Liver (tissue), 8 donors: ENCODE measurements at regions not wholly inside any gene's neighbourhood (a gene's known extent, or its start where the extent isn't known, plus 50 kb on each side); places are given as distances from the start of the nearest gene placed in this dataset.

Experiments
- DNase-seq: peaks from one replicate; pipeline ENCODE4 v3.0.0-alpha.2; 2017; ENCODE audit warnings: low spot score
- H3K27ac ChIP-seq, 2 donors: one replicate each; pipeline ENCODE4 v1.7.0; 2013; ENCODE audit warnings: inconsistent platforms in 2 of 2, low read length in 2 of 2, control low read depth in 1 of 2, low read depth in 1 of 2, mild to moderate bottlenecking in 1 of 2
- H3K27me3 ChIP-seq, 4 donors: one replicate each; pipeline versions ENCODE4 v1.6.1 to v1.7.0; 2013; ENCODE audit warnings: low read length in 3 of 4, inconsistent platforms in 1 of 4, mild to moderate bottlenecking in 1 of 4, moderate library complexity in 1 of 4; ENCODE audit not compliant: control insufficient read depth in 4 of 4, insufficient read depth in 4 of 4
- H3K36me3 ChIP-seq, 4 donors: one replicate each; pipeline versions ENCODE4 v1.6.1 to v1.7.0; 2013; ENCODE audit warnings: low read length in 3 of 4, mild to moderate bottlenecking in 3 of 4, low read depth in 1 of 4, moderate library complexity in 1 of 4; ENCODE audit not compliant: control insufficient read depth in 4 of 4, insufficient read depth in 3 of 4
- H3K4me1 ChIP-seq, 4 donors: one replicate each; pipeline versions ENCODE4 v1.6.1 to v1.7.0; 2013; ENCODE audit warnings: low read length in 3 of 4, mild to moderate bottlenecking in 3 of 4, moderate library complexity in 1 of 4; ENCODE audit not compliant: control insufficient read depth in 4 of 4, insufficient read depth in 4 of 4
- H3K4me3 ChIP-seq, 3 donors: one replicate each; pipeline versions ENCODE4 v1.6.1 to v1.7.0; 2013; ENCODE audit warnings: low read length in 3 of 3, control low read depth in 1 of 3, low read depth in 1 of 3, mild to moderate bottlenecking in 1 of 3
- H3K9ac ChIP-seq, 2 donors: one replicate each; pipeline ENCODE4 v1.7.0; 2013; ENCODE audit warnings: low read length in 2 of 2, mild to moderate bottlenecking in 2 of 2, moderate library complexity in 2 of 2, control low read depth in 1 of 2, low read depth in 1 of 2
- H3K9me3 ChIP-seq, 4 donors: one replicate each; pipeline versions ENCODE4 v1.6.1 to v1.7.0; 2013; ENCODE audit warnings: low read length in 3 of 4; ENCODE audit not compliant: control insufficient read depth in 4 of 4
- CTCF ChIP-seq: fragments of 150-350 bp; IDR thresholded peaks from 2 replicates; pipeline ENCODE4 v1.5.1; 2017; ENCODE audit warnings: improper control_type of control experiment, low read depth, low read length; ENCODE audit not compliant: missing input control
- EGR1 ChIP-seq, 2 donors: IDR thresholded peaks; 2 replicates each; pipeline ENCODE4 v1.6.1; 2016 to 2018; ENCODE audit warnings: antibody characterized with exemption in 2 of 2, low read depth in 2 of 2
- FOXA1 ChIP-seq: IDR thresholded peaks from 2 replicates; pipeline ENCODE4 v1.6.1; 2016; ENCODE audit warnings: antibody characterized with exemption
- FOXA2 ChIP-seq: IDR thresholded peaks from 2 replicates; pipeline ENCODE4 v1.6.1; 2016; ENCODE audit warnings: antibody characterized with exemption
- HNF4A ChIP-seq, 2 donors: conservative IDR thresholded peaks; 2 replicates each; pipeline ENCODE4 v1.6.1; 2016; ENCODE audit warnings: antibody characterized with exemption in 2 of 2, mild to moderate bottlenecking in 2 of 2
- JUND ChIP-seq, 2 donors: IDR thresholded peaks; 2 replicates each; pipeline ENCODE4 v1.6.1; 2016; ENCODE audit warnings: antibody characterized with exemption in 2 of 2
- NR2F2 ChIP-seq: IDR thresholded peaks from 2 replicates; pipeline ENCODE4 v1.6.1; 2016; ENCODE audit warnings: antibody characterized with exemption
- RAD21 ChIP-seq, 2 donors: IDR thresholded peaks; 2 replicates each; pipeline ENCODE4 v1.6.1; 2016; ENCODE audit warnings: antibody characterized with exemption in 2 of 2, mild to moderate bottlenecking in 2 of 2
- RXRA ChIP-seq, 2 donors: IDR thresholded peaks; 2 replicates each; pipeline ENCODE4 v1.6.1; 2017 to 2018; ENCODE audit warnings: antibody characterized with exemption in 2 of 2, mild to moderate bottlenecking in 1 of 2
- TAF1 ChIP-seq: conservative IDR thresholded peaks from 2 replicates; pipeline ENCODE4 v1.6.1; 2016; ENCODE audit warnings: antibody characterized with exemption, mild to moderate bottlenecking
- YY1 ChIP-seq: IDR thresholded peaks from 2 replicates; pipeline ENCODE4 v1.6.1; 2016; ENCODE audit warnings: antibody characterized with exemption, mild to moderate bottlenecking
- ZBTB33 ChIP-seq: IDR thresholded peaks from 2 replicates; pipeline ENCODE4 v1.6.1; 2016; ENCODE audit warnings: antibody characterized with exemption
- WGBS: extraction: QIAGEN DNeasy Blood & Tissue Kit; methylation state at CpG from one replicate; pipeline ENCODE4 v1.1.7; 2013; 5-methylcytosine and 5-hydroxymethylcytosine counted together
- TF ChIP-seq, protein P1 (sequence below): IDR thresholded peaks from 2 replicates; pipeline ENCODE4 v1.6.1; 2016; ENCODE audit warnings: antibody characterized with exemption
- donor health status: healthy.
- donor health status: healthy.
- donor health status: healthy.
- donor health status: healthy.
- donor health status: healthy.

GRCh38 chr9:107153336-107153735, 129.7 kb upstream of the RAD23B start:
- H3K4me3 ChIP-seq: no peak overlapping the region
- TF ChIP-seq TAF1: no peak
- TF ChIP-seq JUND (IDR thresholded peaks at IDR 0.05): no peak
- no peak for TF ChIP-seq EGR1 (IDR thresholded peaks at IDR 0.05; ENCODE audit: low read depth in 2 of 2)
- no peak for TF ChIP-seq CTCF
- no peaks in the 10 kb centered on the region for H3K4me1 ChIP-seq
- no peak for DNase-seq
- 91% methylated on average over 3 of the region's 3 CpGs for WGBS
- no peaks in the 10 kb centered on the region for H3K36me3 ChIP-seq
- H3K9ac ChIP-seq: no peak overlapping the region
- H3K9me3 ChIP-seq: no peaks in the 10 kb centered on the region
- no peak overlapping the region for H3K27ac ChIP-seq
- no peaks in the 10 kb centered on the region for H3K27me3 ChIP-seq

DNA sequence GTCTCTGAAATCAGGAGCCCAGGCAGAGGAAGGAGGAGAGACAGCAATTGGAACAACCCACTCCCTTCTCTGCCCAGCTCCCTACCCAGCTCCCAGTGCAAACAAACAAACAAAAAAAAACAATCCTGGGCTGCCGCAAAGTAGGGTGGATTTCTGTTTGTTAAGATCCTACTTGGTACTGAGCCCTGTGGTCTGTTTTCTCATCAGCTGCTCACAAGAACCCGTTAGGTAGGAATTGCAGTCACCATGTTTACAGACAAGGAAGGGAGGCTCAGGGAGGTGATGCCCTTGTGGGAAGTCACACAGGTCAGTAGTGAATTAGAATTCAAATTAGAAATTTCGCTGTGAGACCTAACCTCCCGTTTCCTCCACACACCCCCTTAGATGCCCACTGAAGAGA, 128.8 kb upstream of the RAD23B start:
- Histone ChIP-seq H3K9ac (no peak overlapping the region), H3K27ac (no peak overlapping the region), H3K36me3 (no peaks in the 10 kb centered on the region), H3K9me3 (no peaks in the 10 kb centered on the region), H3K4me3 (no peak overlapping the region), H3K27me3 (no peaks in the 10 kb centered on the region), H3K4me1 (no peaks in the 10 kb centered on the region)
- TF ChIP-seq HNF4A (conservative IDR thresholded peaks at IDR 0.05) (no peak), RXRA (IDR thresholded peaks at IDR 0.05) (no peak), YY1 (no peak), CTCF (no peak), FOXA2 (no peak), NR2F2 (no peak)
- 62% methylated on average over 4 of the region's 4 CpGs for WGBS
- DNase-seq: no peak

DNA sequence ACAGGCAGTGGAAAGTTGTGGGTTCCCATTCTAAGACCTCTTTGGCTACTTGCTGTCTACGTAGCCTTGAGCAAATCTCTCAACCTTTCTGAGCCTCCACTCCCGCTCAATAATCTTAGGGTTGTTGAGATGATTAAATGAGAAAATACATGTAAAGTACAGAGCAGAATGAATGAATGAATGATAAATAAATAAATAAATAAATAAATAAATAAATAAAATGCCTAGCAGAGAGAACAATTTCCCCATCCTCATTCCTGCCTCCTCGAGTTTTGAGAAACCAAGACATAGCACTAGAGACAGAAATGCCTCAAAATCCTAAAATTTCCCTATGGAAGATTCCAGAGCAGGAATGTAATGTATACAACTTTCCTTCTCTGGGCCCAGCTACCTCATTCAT, 128.3 kb upstream of the RAD23B start:
- Histone ChIP-seq H3K27ac (no peak overlapping the region), H3K36me3 (no peaks in the 10 kb centered on the region), H3K27me3 (no peaks in the 10 kb centered on the region), H3K9me3 (no peaks in the 10 kb centered on the region), H3K4me3 (no peak overlapping the region), H3K4me1 (no peaks in the 10 kb centered on the region), H3K9ac (no peak overlapping the region)
- DNase-seq: no peak
- 95% methylated on average over 3 of the region's 3 CpGs for WGBS
- TF ChIP-seq FOXA1 (no peak), YY1 (no peak), EGR1 (IDR thresholded peaks at IDR 0.05; ENCODE audit: low read depth in 2 of 2) (no peak), FOXA2 (no peak), RAD21 (IDR thresholded peaks at IDR 0.05) (no peak), ZBTB33 (no peak), RXRA (IDR thresholded peaks at IDR 0.05) (no peak)
- TF ChIP-seq, protein P1, sequence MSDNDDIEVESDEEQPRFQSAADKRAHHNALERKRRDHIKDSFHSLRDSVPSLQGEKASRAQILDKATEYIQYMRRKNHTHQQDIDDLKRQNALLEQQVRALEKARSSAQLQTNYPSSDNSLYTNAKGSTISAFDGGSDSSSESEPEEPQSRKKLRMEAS: no peak
